NCI-H1417 (cell line): ENCODE measurements at regions not wholly inside any gene's neighbourhood (a gene's known extent, or its start where the extent isn't known, plus 50 kb on each side); places are given as distances from the start of the nearest gene placed in this dataset.
"Not testable (repeated sequence)": the region's sequence is repeated elsewhere in the genome, so short reads cannot be mapped to it uniquely, and the experiment has no call there.

Experiments used
- DNase-seq, 3 experiments: peaks; one replicate each; lab custom pipeline; 2025; lab: John Stamatoyannopoulos, UW

DNA sequence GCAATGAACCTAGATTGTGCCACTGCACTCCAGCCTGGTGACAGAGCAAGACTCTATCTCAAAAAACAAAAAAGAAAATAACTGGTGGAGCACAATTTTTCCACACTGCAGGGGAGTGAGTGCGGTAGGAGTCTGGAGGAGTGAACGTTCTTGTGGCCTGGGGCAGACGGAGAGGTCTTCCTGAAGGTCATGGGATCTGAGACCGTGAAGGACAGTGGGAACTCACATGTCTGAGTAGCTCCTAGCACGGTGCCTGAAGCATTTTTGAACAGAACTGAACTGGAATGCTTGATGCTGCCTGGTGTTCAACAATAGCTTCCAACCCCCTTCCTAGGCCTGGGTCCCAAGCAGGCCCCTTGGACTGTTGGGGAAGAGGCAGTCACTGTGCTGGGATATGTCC, 84.3 kb upstream of the PODXL start:
- no peak for DNase-seq

GRCh38 chr7:131638641-131639430, 82.4 kb upstream of the PODXL start:
- no peak for DNase-seq

GRCh38 chr7:131637859-131638258, 81.4 kb upstream of the PODXL start:
- no peak for DNase-seq

- DNase-seq: no peak
Observed at GRCh38 chr7:131636092-131636491, 79.7 kb upstream of the PODXL start.

DNA sequence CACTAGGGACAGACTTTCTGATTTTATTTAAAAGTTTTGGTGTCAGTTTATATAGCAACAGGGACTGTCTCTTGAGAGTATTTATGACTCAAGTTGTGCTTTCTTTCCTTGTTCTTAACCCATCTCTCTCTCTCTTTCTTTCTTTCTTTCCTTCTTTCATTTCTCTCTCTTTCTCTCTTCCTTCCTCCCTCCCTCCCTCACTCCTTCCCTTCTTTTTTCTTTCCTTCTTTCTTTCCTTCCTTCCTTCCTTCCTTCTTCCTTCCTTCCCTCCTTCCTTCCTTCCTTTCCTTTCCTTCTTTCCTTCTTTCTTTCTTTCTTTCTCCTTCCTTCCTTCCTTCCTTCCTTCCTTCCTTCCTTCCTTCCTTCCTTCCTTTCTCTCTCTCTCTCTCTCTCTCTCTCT, 77.8 kb upstream of the PODXL start:
- DNase-seq: not testable (repeated sequence)

GRCh38 chr7:131633342-131633843, 77.0 kb upstream of the PODXL start:
- DNase-seq: no peak

DNA sequence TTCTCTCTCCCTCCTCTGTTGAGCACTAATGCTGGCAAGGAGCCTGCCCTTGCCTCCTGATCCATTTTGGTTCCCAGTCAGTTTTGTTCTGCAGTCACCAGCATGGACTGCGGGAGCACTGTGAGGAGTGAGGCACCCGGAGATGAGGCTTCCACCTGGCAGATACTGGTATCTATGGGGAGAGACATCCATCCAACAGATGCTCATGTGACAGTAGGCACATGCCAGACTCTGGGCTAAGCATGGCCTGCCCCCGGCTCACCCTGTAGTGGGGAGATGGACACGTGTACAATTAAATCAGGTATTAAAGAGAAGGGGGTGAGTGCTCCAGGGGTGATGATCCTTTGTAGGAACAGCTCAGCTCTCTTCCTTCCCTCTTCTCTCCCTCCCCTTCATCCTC, 74.0 kb upstream of the PODXL start:
- no peak for DNase-seq

DNA sequence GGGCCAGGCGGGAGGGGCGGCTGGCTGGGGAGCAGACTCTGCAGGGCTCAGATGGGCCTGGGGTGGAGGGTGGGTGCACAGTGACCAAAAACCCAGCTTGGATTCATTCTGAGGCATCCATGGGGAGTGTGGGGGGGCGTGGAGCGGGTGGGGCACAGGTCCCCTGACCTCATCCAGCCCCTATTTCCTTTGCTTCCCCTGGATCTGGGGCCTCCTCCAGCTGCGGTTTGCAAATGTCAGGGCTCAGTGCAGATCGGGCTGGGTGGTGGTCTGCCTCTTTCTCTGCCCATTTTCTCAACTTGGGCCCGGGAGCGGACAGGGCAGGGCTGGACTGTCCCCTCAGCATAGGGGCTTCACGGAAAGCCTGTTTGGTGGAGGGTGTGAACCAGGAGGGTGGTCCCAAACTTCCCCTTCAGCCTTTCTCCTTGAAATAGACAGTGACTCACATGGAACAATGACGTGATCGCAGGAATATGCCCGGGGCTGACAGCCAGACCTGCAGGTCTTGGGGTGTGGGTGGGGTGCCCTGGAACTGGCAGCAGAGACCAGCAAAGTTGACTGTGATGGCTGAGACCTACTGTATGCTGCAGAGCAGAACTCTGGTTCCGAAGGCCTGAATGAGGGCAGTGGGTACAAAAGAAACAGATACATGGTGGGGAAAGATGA, 72.9 kb upstream of the PODXL start:
- DNase-seq: no peak

DNA sequence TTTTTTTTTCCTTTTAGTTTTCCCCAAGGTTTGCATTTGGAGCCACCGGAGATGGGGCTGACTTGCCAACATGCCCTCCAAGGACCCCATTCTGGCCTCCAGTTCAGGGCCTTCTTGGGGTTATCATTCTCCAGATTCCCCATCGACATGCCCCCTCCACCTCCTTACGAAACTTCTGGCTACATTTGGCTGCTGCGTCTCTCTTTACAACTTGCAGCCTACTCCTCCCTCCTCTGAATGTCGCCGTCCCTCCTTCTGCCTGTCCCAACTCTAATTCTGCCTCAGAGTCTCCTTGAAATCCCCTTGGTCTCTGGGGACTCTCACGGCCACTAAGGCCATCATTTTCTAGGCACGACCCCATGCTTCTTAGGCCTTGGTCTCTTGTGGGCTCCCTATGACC, 72.2 kb upstream of the PODXL start:
- no peak for DNase-seq

DNA sequence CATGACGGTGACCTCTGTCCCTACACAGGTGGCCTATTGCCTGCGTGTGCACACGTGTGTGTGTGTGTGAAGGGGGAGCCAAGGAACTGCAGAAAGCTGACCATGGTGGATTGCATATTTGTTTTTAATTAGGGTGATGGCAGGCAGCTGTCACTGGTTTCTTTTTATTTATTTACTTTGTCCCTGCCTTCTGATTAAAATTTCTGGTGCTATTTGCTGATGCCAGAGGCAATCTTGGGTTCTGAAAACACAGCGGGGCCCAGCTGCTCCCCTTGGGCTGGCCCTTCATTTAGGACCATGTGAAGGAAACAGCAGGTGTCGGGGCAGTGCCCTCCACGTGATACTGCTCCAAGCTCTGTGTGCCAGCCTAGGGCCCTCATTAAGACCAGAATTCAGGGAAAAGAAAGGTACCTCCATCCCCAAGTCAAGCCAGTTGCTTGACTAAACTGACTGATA, 71.3 kb upstream of the PODXL start:
- DNase-seq: peak in 2 of 3 experiments; percentile 77 to 96

GRCh38 chr7:131626643-131627042, 70.2 kb upstream of the PODXL start:
- no peak for DNase-seq

DNA sequence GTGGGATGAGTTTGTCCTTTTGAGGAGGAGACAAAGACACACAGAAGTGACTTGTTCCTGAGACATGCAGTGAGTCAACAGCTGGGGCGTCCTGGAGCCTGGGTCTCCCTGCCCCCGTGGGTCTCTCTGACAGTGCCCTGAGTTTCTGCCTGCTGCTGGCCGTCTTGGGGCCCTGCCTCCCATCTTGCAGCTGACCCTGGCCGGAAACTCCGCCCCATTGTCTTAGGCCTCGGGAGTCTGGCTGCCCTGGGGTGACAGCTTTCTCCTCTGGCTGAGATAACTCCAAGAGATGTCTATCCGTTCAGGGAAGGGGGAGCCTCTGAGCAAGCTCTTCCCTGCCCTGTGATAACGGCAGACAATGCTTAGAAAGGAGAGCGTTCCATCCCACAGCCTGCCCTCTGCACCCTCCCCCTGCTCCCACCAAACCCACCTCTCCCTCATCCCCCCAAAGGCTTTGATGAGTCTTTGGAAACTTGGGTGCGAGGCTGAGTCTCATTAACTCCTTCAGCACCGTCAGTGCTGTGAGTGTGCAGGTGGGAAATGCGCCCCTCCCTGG, 69.5 kb upstream of the PODXL start:
- no peak for DNase-seq

DNA sequence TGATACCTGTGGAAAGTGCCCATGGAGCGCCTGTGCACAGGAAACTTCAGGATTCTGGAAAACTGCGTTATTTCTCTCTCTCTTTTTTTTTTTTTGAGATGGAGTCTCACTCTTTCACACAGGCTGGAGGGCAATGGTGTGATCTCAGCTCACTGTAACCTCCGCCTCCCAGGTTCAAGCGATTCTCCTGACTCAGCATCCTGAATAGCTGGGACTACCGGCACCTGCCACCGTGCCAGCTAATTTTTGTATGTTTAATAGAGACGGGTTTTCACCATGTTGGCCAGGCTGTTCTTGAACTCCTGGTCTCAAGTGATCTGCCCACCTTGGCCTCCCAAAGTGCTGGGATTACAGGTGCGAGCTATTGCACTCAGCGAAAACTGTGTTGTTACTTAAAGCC, 68.9 kb upstream of the PODXL start:
- not testable (repeated sequence) for DNase-seq

DNA sequence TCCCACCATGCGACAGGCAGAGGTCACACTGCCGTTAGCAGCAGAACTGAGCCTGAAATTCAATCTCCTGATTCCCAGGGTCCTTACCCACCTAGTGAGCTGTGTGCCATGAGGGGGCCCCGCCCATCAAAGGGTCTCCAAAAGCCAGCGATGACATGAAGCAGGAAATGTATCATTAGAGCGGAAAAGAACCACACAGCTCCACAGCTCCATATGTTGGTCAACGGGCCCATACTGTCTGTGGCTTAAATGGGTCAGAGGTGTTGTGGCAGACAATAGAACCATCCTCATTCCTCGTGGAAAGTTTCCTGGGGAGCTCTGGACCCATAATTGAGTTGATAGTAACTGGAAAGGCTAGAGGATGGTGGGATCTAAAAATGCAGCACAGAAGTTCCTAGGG, 68.1 kb upstream of the PODXL start:
- DNase-seq: no peak

GRCh38 chr7:131623154-131623553, 66.7 kb upstream of the PODXL start:
- DNase-seq: no peak

DNA sequence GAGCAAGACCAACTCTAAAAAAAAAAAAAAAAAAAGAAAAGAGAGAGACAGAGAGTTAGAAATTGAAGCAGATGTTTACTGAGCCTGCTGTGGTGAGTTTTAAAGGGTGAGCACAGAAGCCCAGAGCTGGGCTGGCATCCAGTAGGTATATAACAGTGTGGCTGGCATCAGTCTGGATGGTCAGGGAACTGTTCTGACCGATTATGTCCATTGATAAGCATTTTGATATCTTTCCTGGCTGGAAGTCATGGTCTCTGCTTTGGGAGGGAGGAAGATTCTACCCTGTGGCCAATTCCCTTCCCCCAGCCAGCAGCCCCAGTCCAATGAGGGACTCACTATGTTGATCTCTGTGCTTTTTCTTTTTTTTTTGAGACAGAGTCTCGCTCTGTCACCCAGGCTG, 65.2 kb upstream of the PODXL start:
- no peak for DNase-seq

DNA sequence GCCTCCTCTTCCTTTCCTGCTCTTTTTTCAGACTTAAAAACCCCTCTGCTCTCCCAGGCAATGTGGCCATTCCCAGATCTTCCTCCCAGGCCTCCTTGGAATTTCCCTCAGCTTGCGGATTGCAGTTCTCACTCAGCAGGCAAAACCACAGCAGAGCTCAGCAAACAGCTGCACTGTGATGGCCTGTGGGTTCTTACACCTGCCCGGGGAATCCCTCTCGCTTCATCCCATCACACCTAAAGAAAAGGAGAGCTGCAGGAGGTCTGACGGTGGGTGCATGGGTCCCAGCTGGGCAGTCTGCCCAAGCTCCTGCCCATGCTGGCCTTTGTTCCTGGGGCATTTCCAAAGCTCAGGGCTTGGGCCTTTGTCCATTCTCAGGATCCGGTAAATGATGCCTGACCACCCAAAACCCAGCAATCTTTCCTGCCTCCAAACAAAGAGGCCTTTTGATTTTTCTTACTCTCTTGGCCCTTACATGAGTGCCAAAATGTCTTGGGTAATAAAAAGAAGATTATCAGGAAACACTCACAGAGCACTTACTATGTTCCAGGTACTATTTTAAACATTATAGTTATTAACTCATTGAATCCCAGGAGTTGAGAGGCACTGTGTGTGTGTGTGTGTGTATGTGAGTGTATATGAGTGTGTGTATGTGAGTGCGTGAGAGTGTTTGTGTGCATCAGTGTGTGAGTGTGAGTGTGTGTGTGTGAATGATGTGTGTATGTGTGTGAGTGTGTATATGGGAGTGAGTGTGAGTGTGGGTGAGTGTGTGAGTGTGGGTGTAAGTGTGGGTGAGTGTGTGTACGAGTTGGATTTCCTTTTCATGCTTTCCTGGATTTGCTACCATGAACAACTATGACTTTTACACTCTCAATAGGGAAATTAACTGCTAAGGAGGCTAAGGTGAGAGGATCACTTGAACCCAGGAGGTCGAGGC, 64.5 kb upstream of the PODXL start:
- DNase-seq: peak in 1 of 3 experiments; percentile 10

DNA sequence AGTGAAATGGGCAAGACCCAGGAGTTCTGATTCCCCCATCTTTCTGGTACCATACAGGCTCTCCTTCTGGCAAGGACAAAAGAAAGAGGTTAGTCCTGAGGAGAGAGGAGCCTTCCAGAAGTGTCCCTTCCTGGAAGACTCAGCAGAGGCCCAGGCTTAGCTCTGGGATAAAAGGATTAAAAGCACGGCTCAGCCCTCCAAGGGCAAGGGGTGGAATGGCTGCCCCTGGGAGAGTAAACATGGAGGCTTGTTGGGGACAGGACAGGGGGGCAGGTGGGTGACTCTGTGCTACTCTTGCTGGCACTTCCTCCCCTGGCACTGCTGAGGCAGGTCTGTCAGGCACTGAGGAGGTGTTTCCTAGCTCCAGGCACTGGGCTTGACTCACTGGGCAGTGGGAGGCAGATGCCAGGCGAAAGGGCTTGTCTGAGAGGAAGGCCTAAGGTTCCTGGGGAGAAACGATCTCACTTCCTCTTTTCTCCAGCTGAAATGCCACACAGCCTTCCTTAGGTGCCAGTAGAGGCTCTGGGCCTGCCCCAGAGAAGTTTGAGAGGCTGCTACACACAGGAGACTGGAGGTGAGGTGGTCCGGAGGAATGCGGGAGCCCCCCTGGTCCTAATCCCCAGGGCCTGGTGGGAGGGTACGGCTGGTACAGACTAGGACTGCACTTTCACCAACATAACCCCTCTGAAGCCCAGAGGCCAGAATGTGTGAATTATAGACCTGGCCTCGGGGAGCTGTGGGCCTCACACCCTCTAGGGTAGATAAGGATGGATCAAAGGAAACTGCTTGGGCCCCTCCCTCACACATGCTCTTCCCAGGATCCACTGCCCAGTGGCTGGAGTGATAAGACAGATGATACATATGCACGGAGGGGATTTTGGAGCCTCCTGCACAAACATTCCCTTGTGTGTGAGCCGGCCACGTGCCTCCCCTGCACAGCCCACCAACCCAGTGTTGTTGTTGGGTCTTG, 63.2 kb upstream of the PODXL start:
- no peak for DNase-seq

DNA sequence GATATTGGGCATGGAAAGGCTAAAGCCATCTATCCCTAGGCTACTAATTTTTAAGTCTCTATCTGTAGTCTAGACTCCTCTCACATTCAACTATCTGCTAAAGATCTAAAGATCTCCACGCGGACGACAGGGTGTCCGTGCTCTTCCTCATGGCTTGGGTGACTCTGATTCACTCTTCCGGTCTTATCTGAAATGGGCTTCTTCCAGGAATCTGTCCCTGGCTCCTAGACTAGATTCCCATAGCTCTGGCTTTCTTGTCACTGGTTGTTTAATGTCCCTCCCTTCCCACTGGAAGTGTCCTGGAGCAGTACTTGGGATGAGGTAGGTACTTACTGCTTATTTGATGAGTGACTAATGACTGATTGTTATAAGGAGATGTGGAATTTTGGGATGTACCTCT, 62.0 kb upstream of the PODXL start:
- DNase-seq: no peak

GRCh38 chr7:131616487-131617200, 60.2 kb upstream of the PODXL start:
- DNase-seq: no peak
